Activated gamma-delta T cell treated with Interleukin-2 at 50 U/mL for 16 hours (primary cell): ENCODE measurements at regions not wholly inside any gene's neighbourhood (a gene's known extent, or its start where the extent isn't known, plus 50 kb on each side); places are given as distances from the start of the nearest gene placed in this dataset.

Experiments
- DNase-seq: peaks from one replicate; pipeline ENCODE4 v3.0.0-alpha.2; 2020

GRCh38 chr11:95717314-95717713, 72.3 kb downstream of the FAM76B start:
- no peak for DNase-seq

GRCh38 chr11:95716266-95716665, 73.3 kb downstream of the FAM76B start:
- DNase-seq, result no peak

- no peak for DNase-seq
Observed at GRCh38 chr11:95715777-95716241, 73.8 kb downstream of the FAM76B start.

GRCh38 chr11:95714843-95715776, 74.5 kb downstream of the FAM76B start:
- no peak for DNase-seq

- no peak for DNase-seq
Observed at GRCh38 chr11:95713428-95713827, 76.2 kb downstream of the FAM76B start.

- no peak for DNase-seq
Observed at GRCh38 chr11:95711945-95712221, 77.7 kb downstream of the FAM76B start.

GRCh38 chr11:95711162-95711944, 78.2 kb downstream of the FAM76B start:
- no peak for DNase-seq

- no peak for DNase-seq
Observed at GRCh38 chr11:95708681-95709080, 80.9 kb downstream of the FAM76B start.

- no peak for DNase-seq
Observed at GRCh38 chr11:95706974-95707387, 82.6 kb downstream of the FAM76B start.

GRCh38 chr11:95705485-95706124, 84.0 kb downstream of the FAM76B start:
- DNase-seq, result peak; percentile 83

GRCh38 chr11:95704865-95705264, 84.7 kb downstream of the FAM76B start:
- DNase-seq, result no peak

- no peak for DNase-seq
Observed at GRCh38 chr11:95703049-95703448, 86.5 kb downstream of the FAM76B start.

- DNase-seq, result no peak
Observed at GRCh38 chr11:95702526-95702925, 87.1 kb downstream of the FAM76B start.

- DNase-seq, result no peak
Observed at GRCh38 chr11:95700471-95700817, 89.1 kb downstream of the FAM76B start.

- DNase-seq, result no peak
Observed at GRCh38 chr11:95699631-95700470, 89.7 kb downstream of the FAM76B start.

GRCh38 chr11:95698676-95699557, 90.7 kb downstream of the FAM76B start:
- DNase-seq, result no peak

- no peak for DNase-seq
Observed at GRCh38 chr11:95697614-95698408, 91.8 kb downstream of the FAM76B start.

GRCh38 chr11:95695181-95695580, 94.4 kb downstream of the FAM76B start:
- DNase-seq, result no peak

GRCh38 chr11:95693298-95693697, 96.3 kb downstream of the FAM76B start:
- no peak for DNase-seq

- no peak for DNase-seq
Observed at GRCh38 chr11:95692526-95693260, 96.9 kb downstream of the FAM76B start.
